ENCODE measurements at regions not wholly inside any gene's neighbourhood (a gene's known extent, or its start where the extent isn't known, plus 50 kb on each side); places are given as distances from the start of the nearest gene placed in this dataset.

DNA sequence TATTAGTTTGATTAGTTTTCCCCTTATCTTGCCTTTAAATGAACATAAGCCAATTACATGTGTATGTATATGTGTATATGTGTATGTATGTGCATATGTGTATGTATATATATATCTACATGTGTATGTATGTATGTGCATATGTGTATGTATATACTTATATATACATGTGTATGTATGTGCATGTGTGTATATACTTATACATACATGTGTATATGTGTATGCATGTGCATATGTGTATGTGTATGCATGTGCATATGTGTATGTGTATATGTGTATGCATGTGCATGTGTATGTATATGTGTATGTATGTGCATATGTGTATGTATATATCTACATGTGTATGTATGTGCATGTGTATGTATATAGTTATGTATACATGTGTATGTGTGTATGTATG, 65.5 kb upstream of the CCT8L2 start:
- TF ChIP-seq, protein P1, sequence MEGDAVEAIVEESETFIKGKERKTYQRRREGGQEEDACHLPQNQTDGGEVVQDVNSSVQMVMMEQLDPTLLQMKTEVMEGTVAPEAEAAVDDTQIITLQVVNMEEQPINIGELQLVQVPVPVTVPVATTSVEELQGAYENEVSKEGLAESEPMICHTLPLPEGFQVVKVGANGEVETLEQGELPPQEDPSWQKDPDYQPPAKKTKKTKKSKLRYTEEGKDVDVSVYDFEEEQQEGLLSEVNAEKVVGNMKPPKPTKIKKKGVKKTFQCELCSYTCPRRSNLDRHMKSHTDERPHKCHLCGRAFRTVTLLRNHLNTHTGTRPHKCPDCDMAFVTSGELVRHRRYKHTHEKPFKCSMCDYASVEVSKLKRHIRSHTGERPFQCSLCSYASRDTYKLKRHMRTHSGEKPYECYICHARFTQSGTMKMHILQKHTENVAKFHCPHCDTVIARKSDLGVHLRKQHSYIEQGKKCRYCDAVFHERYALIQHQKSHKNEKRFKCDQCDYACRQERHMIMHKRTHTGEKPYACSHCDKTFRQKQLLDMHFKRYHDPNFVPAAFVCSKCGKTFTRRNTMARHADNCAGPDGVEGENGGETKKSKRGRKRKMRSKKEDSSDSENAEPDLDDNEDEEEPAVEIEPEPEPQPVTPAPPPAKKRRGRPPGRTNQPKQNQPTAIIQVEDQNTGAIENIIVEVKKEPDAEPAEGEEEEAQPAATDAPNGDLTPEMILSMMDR (IDR thresholded peaks at IDR 0.05; ENCODE audit: low read length) = no peak
- TF ChIP-seq EZH2 (IDR thresholded peaks at IDR 0.05; ENCODE audit: borderline replicate concordance, low read length) = no peak
